AG20443 (cell line): ENCODE measurements at regions not wholly inside any gene's neighbourhood (a gene's known extent, or its start where the extent isn't known, plus 50 kb on each side); places are given as distances from the start of the nearest gene placed in this dataset.

ENCODE experiments used
- DNase-seq: peaks from one replicate; pipeline ENCODE4 v3.0.0; 2012; ENCODE audit warnings: low spot score, mixed read lengths

- no peak for DNase-seq
Observed at GRCh38 chr3:165903885-165904630, 66.8 kb upstream of the BCHE start.

- DNase-seq = no peak
Observed at GRCh38 chr3:165899066-165899465, 61.8 kb upstream of the BCHE start.

- DNase-seq = no peak
Observed at GRCh38 chr3:165897137-165897536, 59.9 kb upstream of the BCHE start.

- no peak for DNase-seq
Observed at GRCh38 chr3:165895919-165896318, 58.7 kb upstream of the BCHE start.

GRCh38 chr3:165892565-165892964, 55.3 kb upstream of the BCHE start:
- DNase-seq = no peak
